Vagina (tissue), 2 donors: ENCODE measurements at regions not wholly inside any gene's neighbourhood (a gene's known extent, or its start where the extent isn't known, plus 50 kb on each side); places are given as distances from the start of the nearest gene placed in this dataset.

Experiments
- DNase-seq, 2 donors: peaks; one replicate each; pipeline ENCODE4 v3.0.0-alpha.2; 2017; ENCODE audit errors: extremely low spot score in 2 of 2
- H3K27ac ChIP-seq: fragments of 200-600 bp; sonication (generic); one replicate; pipeline ENCODE4 v1.5.1; 2019
- H3K27me3 ChIP-seq: fragments of 200-600 bp; sonication (generic); one replicate; pipeline ENCODE4 v1.5.1; 2019
- H3K36me3 ChIP-seq, 2 donors: fragments of 200-600 bp; sonication (generic); one replicate each; pipeline ENCODE4 v1.5.1; 2017 to 2019
- H3K4me1 ChIP-seq: fragments of 200-600 bp; sonication (generic); one replicate; pipeline ENCODE4 v1.5.1; 2019
- H3K4me3 ChIP-seq, 2 donors: fragments of 200-600 bp; sonication (generic); 1 replicate in 1 of 2; 2 replicates in 1 of 2; pipeline ENCODE4 v1.5.1; 2016 to 2019
- H3K9me3 ChIP-seq: fragments of 200-600 bp; sonication (generic); one replicate; pipeline ENCODE4 v1.5.1; 2019
- CTCF ChIP-seq, 3 experiments: fragments of 450-650 bp in 2 of 3; fragments of 200-600 bp in 1 of 3; sonication (generic) in 1 of 3; IDR thresholded peaks; one replicate each; pipeline ENCODE4 v1.5.1; 2017 to 2019; ENCODE audit warnings: antibody characterized with exemption in 3 of 3, mild to moderate bottlenecking in 2 of 3, moderate library complexity in 2 of 3
- POLR2A ChIP-seq, 2 donors: fragments of 450-650 bp; IDR thresholded peaks; one replicate each; pipeline ENCODE4 v1.6.1; 2017; ENCODE audit warnings: antibody characterized with exemption in 2 of 2, mild to moderate bottlenecking in 2 of 2, moderate library complexity in 2 of 2
- POLR2AphosphoS5 ChIP-seq, 2 donors: sonication (generic); formaldehyde crosslinking; IDR thresholded peaks; one replicate each; pipeline ENCODE4 v1.9.0; 2017; ENCODE audit warnings: antibody characterized with exemption in 2 of 2, mild to moderate bottlenecking in 2 of 2, low read depth in 1 of 2; ENCODE audit not compliant: insufficient read depth in 1 of 2
- intact Hi-C: fragments of 100-400 bp; cut with DNase I; formaldehyde crosslinking; loops from one replicate; pipeline ENCODE4 v1.15.1; 2023

- H3K36me3 ChIP-seq = no peaks in the 10 kb centered on the region
- H3K4me3 ChIP-seq = no peak overlapping the region
- H3K9me3 ChIP-seq = no peaks in the 10 kb centered on the region
- TF ChIP-seq POLR2A (IDR thresholded peaks at IDR 0.05) (no peak), POLR2AphosphoS5 (IDR thresholded peaks at IDR 0.05; ENCODE audit: insufficient read depth in 1 of 2, low read depth in 1 of 2) (no peak), CTCF (IDR thresholded peaks at IDR 0.05) (no peak)
- H3K4me1 ChIP-seq = no peaks in the 10 kb centered on the region
- no peak for DNase-seq
- H3K27me3 ChIP-seq = no peaks in the 10 kb centered on the region
- no peak overlapping the region for H3K27ac ChIP-seq
- intact Hi-C loops = no loop called here
Measured at GRCh38 chr2:203603456-203604389, 68.6 kb upstream of the RAPH1 start.

GRCh38 chr2:203605302-203605701 lies 70.2 kb upstream of the RAPH1 start:
- no peak for DNase-seq
- no peaks in the 10 kb centered on the region for H3K27me3 ChIP-seq
- H3K36me3 ChIP-seq = no peaks in the 10 kb centered on the region
- H3K4me3 ChIP-seq = no peak overlapping the region
- no peak overlapping the region for H3K27ac ChIP-seq
- H3K4me1 ChIP-seq = no peaks in the 10 kb centered on the region
- intact Hi-C loops = no loop called here
- no peaks in the 10 kb centered on the region for H3K9me3 ChIP-seq
- TF ChIP-seq CTCF (IDR thresholded peaks at IDR 0.05) = no peak
- TF ChIP-seq POLR2A (IDR thresholded peaks at IDR 0.05) = no peak
- TF ChIP-seq POLR2AphosphoS5 (IDR thresholded peaks at IDR 0.05; ENCODE audit: insufficient read depth in 1 of 2, low read depth in 1 of 2) = no peak

- Histone ChIP-seq H3K36me3 (no peaks in the 10 kb centered on the region), H3K9me3 (no peaks in the 10 kb centered on the region), H3K4me3 (no peak overlapping the region), H3K4me1 (no peaks in the 10 kb centered on the region), H3K27ac (no peak overlapping the region), H3K27me3 (no peaks in the 10 kb centered on the region)
- no peak for DNase-seq
- TF ChIP-seq POLR2A (IDR thresholded peaks at IDR 0.05) (no peak), CTCF (IDR thresholded peaks at IDR 0.05) (no peak), POLR2AphosphoS5 (IDR thresholded peaks at IDR 0.05; ENCODE audit: insufficient read depth in 1 of 2, low read depth in 1 of 2) (no peak)
- intact Hi-C loops = no loop called here
Measured at GRCh38 chr2:203606051-203606450, 71.0 kb upstream of the RAPH1 start.

- intact Hi-C loops = no loop called here
- no peak for TF ChIP-seq POLR2A (IDR thresholded peaks at IDR 0.05)
- no peak for TF ChIP-seq POLR2AphosphoS5 (IDR thresholded peaks at IDR 0.05; ENCODE audit: insufficient read depth in 1 of 2, low read depth in 1 of 2)
- no peak for TF ChIP-seq CTCF (IDR thresholded peaks at IDR 0.05)
- no peaks in the 10 kb centered on the region for H3K27me3 ChIP-seq
- no peaks in the 10 kb centered on the region for H3K9me3 ChIP-seq
- no peaks in the 10 kb centered on the region for H3K36me3 ChIP-seq
- no peaks in the 10 kb centered on the region for H3K4me1 ChIP-seq
- DNase-seq = no peak
- H3K4me3 ChIP-seq = no peak overlapping the region
- H3K27ac ChIP-seq = no peak overlapping the region
Measured at GRCh38 chr2:203610558-203610957, 75.5 kb upstream of the RAPH1 start.

- Histone ChIP-seq H3K36me3 (no peaks in the 10 kb centered on the region), H3K27me3 (no peaks in the 10 kb centered on the region), H3K9me3 (no peaks in the 10 kb centered on the region), H3K4me3 (no peak overlapping the region), H3K27ac (no peak overlapping the region), H3K4me1 (no peaks in the 10 kb centered on the region)
- TF ChIP-seq POLR2AphosphoS5 (IDR thresholded peaks at IDR 0.05; ENCODE audit: insufficient read depth in 1 of 2, low read depth in 1 of 2) (no peak), POLR2A (IDR thresholded peaks at IDR 0.05) (no peak), CTCF (IDR thresholded peaks at IDR 0.05) (no peak)
- no peak for DNase-seq
- intact Hi-C loops = no loop called here
Measured at GRCh38 chr2:203612246-203612645, 77.1 kb upstream of the RAPH1 start.
